ENCODE measurements at regions not wholly inside any gene's neighbourhood (a gene's known extent, or its start where the extent isn't known, plus 50 kb on each side); places are given as distances from the start of the nearest gene placed in this dataset.

DNA sequence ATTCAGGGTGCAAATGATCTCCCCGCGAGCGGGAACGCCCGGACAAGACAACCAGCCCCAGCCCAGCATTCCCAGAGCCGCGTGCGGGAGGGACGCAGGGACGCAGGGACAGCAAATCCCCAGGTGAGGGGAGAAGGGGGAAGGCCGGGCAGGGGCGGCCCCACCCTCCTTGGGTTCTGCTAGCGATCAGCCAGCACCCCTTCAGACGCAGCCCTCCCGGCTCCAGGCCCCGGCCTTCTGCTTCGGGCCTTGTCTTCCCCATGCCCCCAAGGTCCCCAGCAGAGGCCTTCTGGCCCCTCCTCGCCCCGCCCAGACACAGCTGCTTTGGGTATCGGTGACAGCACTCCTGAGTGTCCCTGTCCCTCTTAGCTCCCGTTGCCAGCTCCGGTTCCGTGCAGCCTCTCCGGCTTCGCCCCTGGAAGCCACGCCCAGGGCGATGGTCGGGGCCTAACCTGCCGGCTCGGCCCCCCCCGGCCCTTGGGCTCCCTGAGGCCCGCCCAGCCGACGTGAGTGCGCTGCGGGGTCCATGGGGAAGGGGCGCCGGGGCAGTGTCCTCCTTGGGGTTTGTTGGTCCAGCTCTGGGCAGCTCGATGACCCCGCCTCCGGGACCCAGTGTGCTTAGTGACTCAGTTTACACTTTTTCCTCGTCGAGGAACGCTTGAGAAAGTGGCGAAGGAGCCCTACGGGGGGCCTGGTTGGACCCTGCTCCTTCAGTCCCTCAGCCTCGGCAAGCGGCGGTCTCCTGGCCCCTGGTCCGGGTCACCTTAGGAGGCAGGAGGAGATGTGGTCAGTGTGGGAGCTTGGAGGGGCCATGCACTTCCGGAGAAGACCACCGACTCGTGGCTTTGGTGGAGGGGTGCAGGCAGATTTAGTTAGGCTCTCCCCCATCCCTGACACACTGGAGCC is 50.5 kb upstream of the AMZ2 start:
- Histone ChIP-seq H3K27ac (ENCODE audit: control insufficient read depth, insufficient read depth, low read length) (no peak overlapping the region), H4K20me1 (ENCODE audit: control insufficient read depth, extremely low read depth, insufficient read depth, low read length) (no peaks in the 10 kb centered on the region), H3K9me3 (ENCODE audit: control insufficient read depth, low read depth, low read length) (no peaks in the 10 kb centered on the region), H3K9me1 (ENCODE audit: control insufficient read depth, extremely low read depth, insufficient read depth, low read length) (no peaks in the 10 kb centered on the region), H2AFZ (ENCODE audit: control insufficient read depth, low read length) (no peak overlapping the region), H3K27me3 (ENCODE audit: control insufficient read depth, extremely low read depth, insufficient read depth, low read length) (peaks cover 54% of the 10 kb centered on the region), H3K79me2 (ENCODE audit: control insufficient read depth, insufficient read depth, low read length) (no peaks in the 10 kb centered on the region), H3K4me3 (ENCODE audit: control insufficient read depth in 2 of 3, extremely low read depth in 1 of 3, insufficient read depth in 2 of 3, low read depth in 1 of 3, low read length in 3 of 3) (no peak overlapping the region), H3K36me3 (ENCODE audit: control insufficient read depth in 2 of 2, extremely low read depth in 1 of 2, insufficient read depth in 2 of 2, low read length in 2 of 2) (no peaks in the 10 kb centered on the region), H3K9ac (ENCODE audit: control insufficient read depth, extremely low read depth, insufficient read depth, low read length) (no peak overlapping the region), H3K4me2 (ENCODE audit: control insufficient read depth, extremely low read depth, insufficient read depth, low read depth, low read length) (peak overlapping the region; percentile 48), H3K4me1 (ENCODE audit: control insufficient read depth, extremely low read depth, insufficient read depth, low read length) (peaks cover 9% of the 10 kb centered on the region)
- DNase-seq (ENCODE audit: low read depth, low spot score) = no peak
- FAIRE-seq = no peak
- dilution Hi-C loops (cut with MboI; ENCODE audit: extremely low pct_ligation_motif_present, low sequenced_read_pairs) = no loop called here
- peak; percentile 84 for TF ChIP-seq EZH2 (IDR thresholded peaks at IDR 0.05; ENCODE audit: low read length)
- TF ChIP-seq, protein P1, sequence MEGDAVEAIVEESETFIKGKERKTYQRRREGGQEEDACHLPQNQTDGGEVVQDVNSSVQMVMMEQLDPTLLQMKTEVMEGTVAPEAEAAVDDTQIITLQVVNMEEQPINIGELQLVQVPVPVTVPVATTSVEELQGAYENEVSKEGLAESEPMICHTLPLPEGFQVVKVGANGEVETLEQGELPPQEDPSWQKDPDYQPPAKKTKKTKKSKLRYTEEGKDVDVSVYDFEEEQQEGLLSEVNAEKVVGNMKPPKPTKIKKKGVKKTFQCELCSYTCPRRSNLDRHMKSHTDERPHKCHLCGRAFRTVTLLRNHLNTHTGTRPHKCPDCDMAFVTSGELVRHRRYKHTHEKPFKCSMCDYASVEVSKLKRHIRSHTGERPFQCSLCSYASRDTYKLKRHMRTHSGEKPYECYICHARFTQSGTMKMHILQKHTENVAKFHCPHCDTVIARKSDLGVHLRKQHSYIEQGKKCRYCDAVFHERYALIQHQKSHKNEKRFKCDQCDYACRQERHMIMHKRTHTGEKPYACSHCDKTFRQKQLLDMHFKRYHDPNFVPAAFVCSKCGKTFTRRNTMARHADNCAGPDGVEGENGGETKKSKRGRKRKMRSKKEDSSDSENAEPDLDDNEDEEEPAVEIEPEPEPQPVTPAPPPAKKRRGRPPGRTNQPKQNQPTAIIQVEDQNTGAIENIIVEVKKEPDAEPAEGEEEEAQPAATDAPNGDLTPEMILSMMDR (optimal IDR thresholded peaks at IDR 0.05 in 1 of 3, IDR thresholded peaks at IDR 0.05 in 1 of 3, conservative IDR thresholded peaks at IDR 0.05 in 1 of 3; ENCODE audit: extremely low read depth in 1 of 3, insufficient read depth in 2 of 3, low read length in 3 of 3) = no peak

DNA sequence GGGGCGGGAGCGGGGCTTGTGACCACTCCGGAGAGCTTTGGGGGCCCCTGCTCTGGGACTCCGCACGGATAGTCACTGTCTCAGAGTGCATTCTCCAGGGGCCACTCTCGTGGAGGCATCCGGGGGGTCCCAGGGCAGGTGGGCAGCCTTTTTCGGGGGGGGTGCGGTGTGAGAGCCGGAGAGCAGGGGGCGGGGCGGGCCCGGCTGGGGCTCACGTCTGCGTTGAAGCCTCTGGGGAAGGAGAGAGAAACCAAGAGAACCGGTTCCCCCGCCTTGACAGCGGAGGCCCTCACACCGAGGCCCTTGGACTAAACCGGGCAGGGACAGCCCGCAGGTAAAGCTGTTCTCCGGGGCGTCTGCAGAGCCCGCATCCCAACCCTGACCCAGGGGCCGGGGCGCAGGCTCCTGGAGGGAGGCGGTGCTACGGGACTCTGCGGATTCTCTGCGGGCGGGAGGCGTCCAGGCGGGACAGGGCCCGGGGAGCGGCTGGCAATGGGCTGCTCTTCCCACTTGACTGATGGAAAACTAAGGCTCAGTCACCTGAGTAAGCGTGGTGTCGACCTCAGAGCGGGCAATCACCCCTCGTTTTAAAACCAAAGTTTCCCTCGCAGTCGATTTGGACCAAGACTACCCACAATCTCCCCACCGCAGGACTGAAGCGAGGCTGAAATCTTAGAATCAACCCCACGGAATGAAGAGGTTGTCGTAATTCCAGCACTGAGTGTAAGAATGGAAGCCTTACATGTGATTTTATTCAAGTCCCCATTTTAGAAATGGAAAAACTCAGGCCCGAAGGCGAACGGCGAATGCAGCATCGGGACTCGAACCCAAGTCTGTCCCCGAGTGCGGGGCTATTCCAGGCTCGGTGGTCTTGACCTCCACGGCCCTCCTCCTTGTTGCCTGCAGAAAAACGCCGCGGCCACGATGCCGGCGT is 49.6 kb upstream of the AMZ2 start:
- Histone ChIP-seq H4K20me1 (ENCODE audit: control insufficient read depth, extremely low read depth, insufficient read depth, low read length) (no peaks in the 10 kb centered on the region), H3K4me1 (ENCODE audit: control insufficient read depth, extremely low read depth, insufficient read depth, low read length) (peaks cover 9% of the 10 kb centered on the region), H3K9ac (ENCODE audit: control insufficient read depth, extremely low read depth, insufficient read depth, low read length) (no peak overlapping the region), H3K36me3 (ENCODE audit: control insufficient read depth in 2 of 2, extremely low read depth in 1 of 2, insufficient read depth in 2 of 2, low read length in 2 of 2) (no peaks in the 10 kb centered on the region), H3K4me2 (ENCODE audit: control insufficient read depth, extremely low read depth, insufficient read depth, low read depth, low read length) (no peak overlapping the region), H3K79me2 (ENCODE audit: control insufficient read depth, insufficient read depth, low read length) (no peaks in the 10 kb centered on the region), H3K4me3 (ENCODE audit: control insufficient read depth in 2 of 3, extremely low read depth in 1 of 3, insufficient read depth in 2 of 3, low read depth in 1 of 3, low read length in 3 of 3) (no peak overlapping the region), H3K27ac (ENCODE audit: control insufficient read depth, insufficient read depth, low read length) (no peak overlapping the region), H2AFZ (ENCODE audit: control insufficient read depth, low read length) (no peak overlapping the region), H3K9me1 (ENCODE audit: control insufficient read depth, extremely low read depth, insufficient read depth, low read length) (no peaks in the 10 kb centered on the region), H3K9me3 (ENCODE audit: control insufficient read depth, low read depth, low read length) (no peaks in the 10 kb centered on the region), H3K27me3 (ENCODE audit: control insufficient read depth, extremely low read depth, insufficient read depth, low read length) (peaks cover 54% of the 10 kb centered on the region)
- TF ChIP-seq, protein P1 (optimal IDR thresholded peaks at IDR 0.05 in 1 of 3, IDR thresholded peaks at IDR 0.05 in 1 of 3, conservative IDR thresholded peaks at IDR 0.05 in 1 of 3; ENCODE audit: extremely low read depth in 1 of 3, insufficient read depth in 2 of 3, low read length in 3 of 3) = no peak
- TF ChIP-seq EZH2 (IDR thresholded peaks at IDR 0.05; ENCODE audit: low read length) = no peak
- FAIRE-seq (no peak), DNase-seq (ENCODE audit: low read depth, low spot score) (no peak)
- dilution Hi-C loops (cut with MboI; ENCODE audit: extremely low pct_ligation_motif_present, low sequenced_read_pairs) = no loop called here

All from keratinocyte (primary cell).